HepG2 (cell line): ENCODE measurements at regions not wholly inside any gene's neighbourhood (a gene's known extent, or its start where the extent isn't known, plus 50 kb on each side); places are given as distances from the start of the nearest gene placed in this dataset.

Experiments
- ATAC-seq: fragments of 200-7000 bp; cut with Tn5 transposase; 3 replicates; pipeline ENCODE4 v1.9.1; 2020; ENCODE audit warnings: mild to moderate bottlenecking, moderate library complexity
- BruUV-seq: library from RNA; stranded (reverse); fragments of 400-500 nt; replicated peaks from 2 replicates; lab custom pipeline; 2021; lab: Mats Ljungman, UMichigan
- CTCF ChIA-PET: fragments of 300-600 bp; formaldehyde crosslinking; extraction: SDS; loops from one replicate; lab custom pipeline; 2021; ENCODE audit warnings: low total read pairs, inconsistent platforms, low intra/inter-chr PET ratio; lab: Yijun Ruan, JAX
- POLR2A ChIA-PET: fragments of 350-600 bp; sonication (Branson Sonifier 250); formaldehyde crosslinking; loops from one replicate; lab custom pipeline; 2020; ENCODE audit warnings: antibody characterized with exemption, inconsistent platforms; lab: Yijun Ruan, JAX
- DNase-seq: peaks from one replicate; pipeline ENCODE4 v3.0.0-alpha.2; 2015; ENCODE audit warnings: low spot score
- FAIRE-seq: peaks from 3 replicates; lab custom pipeline; 2011; peaks lifted over from hg19 to GRCh38; lab: Jason Lieb, UNC
- H2AFZ ChIP-seq: one replicate; pipeline ENCODE4 v1.6.1; 2011; ENCODE audit warnings: low read length, inconsistent platforms
- H3K27ac ChIP-seq: fragments of 300-600 bp; 3 replicates; pipeline ENCODE4 v1.8.0; 2011; ENCODE audit warnings: mixed run types, mild to moderate bottlenecking, mixed read lengths, low read length, inconsistent platforms; ENCODE audit not compliant: insufficient read depth; ENCODE audit errors: extremely low read length
- H3K27me3 ChIP-seq, 2 experiments: fragments of 200-600 bp in 1 of 2; 2 replicates in 1 of 2; 3 replicates in 1 of 2; pipeline versions ENCODE4 v1.6.0 to v1.8.0; 2011; ENCODE audit warnings: low read length in 2 of 2, mild to moderate bottlenecking in 2 of 2, moderate library complexity in 2 of 2, inconsistent platforms in 1 of 2; ENCODE audit not compliant: insufficient read depth in 2 of 2, control insufficient read depth in 1 of 2
- H3K36me3 ChIP-seq, 2 experiments: fragments of 200-600 bp in 1 of 2; replicated peaks in 1 of 2; 2 replicates in 1 of 2; 3 replicates in 1 of 2; pipeline versions ENCODE4 v1.5.1 to v1.8.0; 2011; ENCODE audit warnings: low read length in 2 of 2, inconsistent platforms in 1 of 2; ENCODE audit not compliant: insufficient read depth in 2 of 2, control insufficient read depth in 1 of 2
- H3K4me1 ChIP-seq: 2 replicates; pipeline ENCODE4 v1.5.1; 2012; ENCODE audit warnings: low read length, inconsistent platforms; ENCODE audit not compliant: insufficient read depth
- H3K4me2 ChIP-seq: 2 replicates; pipeline ENCODE4 v1.6.0; 2011; ENCODE audit warnings: low read depth, low read length, inconsistent platforms
- H3K4me3 ChIP-seq, 3 experiments: fragments of 200-600 bp in 1 of 3; sonication (generic), shearing (Covaris generic) in 1 of 3; replicated peaks in 1 of 3; 2 replicates each; pipeline ENCODE4 v1.5.1; 2011 to 2016; ENCODE audit warnings: low read length in 3 of 3, inconsistent platforms in 2 of 3, low read depth in 2 of 3, mild to moderate bottlenecking in 2 of 3, control low read depth in 1 of 3, mixed read lengths in 1 of 3; ENCODE audit not compliant: insufficient read depth in 1 of 3
- H3K79me2 ChIP-seq: one replicate; pipeline ENCODE4 v1.6.1; 2011; ENCODE audit warnings: low read length, inconsistent platforms; ENCODE audit not compliant: insufficient read depth
- H3K9ac ChIP-seq: 2 replicates; pipeline ENCODE4 v1.6.0; 2011; ENCODE audit warnings: mild to moderate bottlenecking, low read depth, low read length, inconsistent platforms; ENCODE audit not compliant: insufficient read depth
- H3K9me3 ChIP-seq: 2 replicates; pipeline ENCODE4 v1.5.1; 2012; ENCODE audit warnings: mild to moderate bottlenecking, low read length
- H4K20me1 ChIP-seq: 2 replicates; pipeline ENCODE4 v1.6.0; 2011; ENCODE audit warnings: inconsistent platforms, mild to moderate bottlenecking, low read length, moderate library complexity; ENCODE audit not compliant: insufficient read depth
- AKAP8 ChIP-seq: sonication (generic); formaldehyde crosslinking; IDR thresholded peaks from 2 replicates; pipeline ENCODE4 v1.5.1; 2020; ENCODE audit warnings: mild to moderate bottlenecking, missing genetic modification reagents
- CHD2 ChIP-seq: IDR thresholded peaks from 2 replicates; pipeline ENCODE4 v1.6.1; 2011; ENCODE audit warnings: low read depth, low read length, improper control_type of control experiment
- ETV5 ChIP-seq: IDR thresholded peaks from 2 replicates; pipeline ENCODE4 v1.6.1; 2018; ENCODE audit warnings: missing biosample characterization, missing genetic modification reagents, inconsistent platforms, borderline replicate concordance
- KLF16 ChIP-seq, 2 experiments: sonication (generic) in 1 of 2; formaldehyde crosslinking in 1 of 2; IDR thresholded peaks; 2 replicates each; pipeline versions ENCODE4 v1.6.1 to v1.8.0; 2016 to 2023; ENCODE audit warnings: missing genetic modification reagents in 2 of 2, missing compliant biosample characterization in 1 of 2
- NR3C1 ChIP-seq: sonication (generic); formaldehyde crosslinking; IDR thresholded peaks from 2 replicates; pipeline ENCODE4 v1.4.0; 2020; ENCODE audit warnings: missing genetic modification reagents
- RORA ChIP-seq: sonication (generic); formaldehyde crosslinking; IDR thresholded peaks from 2 replicates; pipeline ENCODE4 v1.5.0; 2020; ENCODE audit warnings: mild to moderate bottlenecking, missing genetic modification reagents, moderate library complexity
- SETDB1 ChIP-seq: sonication (generic); formaldehyde crosslinking; IDR thresholded peaks from 2 replicates; pipeline ENCODE4 v1.5.1; 2020; ENCODE audit warnings: missing genetic modification reagents, mild to moderate bottlenecking, borderline replicate concordance
- SMYD3 ChIP-seq: sonication (generic); formaldehyde crosslinking; IDR thresholded peaks from 2 replicates; pipeline ENCODE4 v1.8.1; 2023; ENCODE audit warnings: mild to moderate bottlenecking, missing genetic modification reagents
- SSRP1 ChIP-seq: IDR thresholded peaks from 2 replicates; pipeline ENCODE4 v1.6.1; 2016; ENCODE audit warnings: control low read depth
- ZFP82 ChIP-seq: sonication (generic); formaldehyde crosslinking; IDR thresholded peaks from 2 replicates; pipeline ENCODE4 v1.5.1; 2020; ENCODE audit warnings: mild to moderate bottlenecking, missing genetic modification reagents, borderline replicate concordance
- ZFX ChIP-seq: sonication (generic); formaldehyde crosslinking; IDR thresholded peaks from 2 replicates; pipeline ENCODE4 v1.4.0; 2020; ENCODE audit warnings: mild to moderate bottlenecking, low read depth, missing genetic modification reagents, moderate library complexity
- ZNF121 ChIP-seq: sonication (generic); formaldehyde crosslinking; IDR thresholded peaks from 2 replicates; pipeline ENCODE4 v1.5.0; 2020; ENCODE audit warnings: mild to moderate bottlenecking, missing genetic modification reagents
- ZNF382 ChIP-seq: sonication (generic); formaldehyde crosslinking; IDR thresholded peaks from 2 replicates; pipeline ENCODE4 v1.5.0; 2020; ENCODE audit warnings: missing genetic modification reagents, mild to moderate bottlenecking, borderline replicate concordance
- ZNF383 ChIP-seq: sonication (generic); formaldehyde crosslinking; IDR thresholded peaks from 2 replicates; pipeline ENCODE4 v1.4.0; 2020; ENCODE audit warnings: missing genetic modification reagents, mild to moderate bottlenecking, borderline replicate concordance
- ZNF891 ChIP-seq: sonication (generic); formaldehyde crosslinking; IDR thresholded peaks from 2 replicates; pipeline ENCODE4 v1.5.0; 2020; ENCODE audit warnings: mild to moderate bottlenecking, missing genetic modification reagents
- WGBS: methylation state at CpG from one replicate; pipeline ENCODE4 v1.1.6; 2017; ENCODE audit warnings: low lambda C conversion rate; 5-methylcytosine and 5-hydroxymethylcytosine counted together
- in situ Hi-C: cut with HindIII; loops from 2 replicates; pipeline ENCODE4 v1.10.0; 2017; ENCODE audit warnings: low pct_unique_long_range_greater_than_20kb; ENCODE audit not compliant: extremely low pct_ligation_motif_present
- intact Hi-C: fragments of 100-400 bp; cut with micrococcal nuclease; formaldehyde crosslinking; loops from one replicate; pipeline ENCODE4 v1.10.0; 2022; ENCODE audit not compliant: unreplicated experiment
- TF ChIP-seq, protein P1 (sequence below): sonication (generic); formaldehyde crosslinking; IDR thresholded peaks from 2 replicates; pipeline ENCODE4 v1.4.0; 2020; ENCODE audit warnings: missing genetic modification reagents, mild to moderate bottlenecking, borderline replicate concordance
- TF ChIP-seq, protein P2 (sequence below): sonication (generic); formaldehyde crosslinking; IDR thresholded peaks from 2 replicates; pipeline ENCODE4 v1.4.0; 2020; ENCODE audit warnings: mild to moderate bottlenecking, low read depth, missing genetic modification reagents

DNA sequence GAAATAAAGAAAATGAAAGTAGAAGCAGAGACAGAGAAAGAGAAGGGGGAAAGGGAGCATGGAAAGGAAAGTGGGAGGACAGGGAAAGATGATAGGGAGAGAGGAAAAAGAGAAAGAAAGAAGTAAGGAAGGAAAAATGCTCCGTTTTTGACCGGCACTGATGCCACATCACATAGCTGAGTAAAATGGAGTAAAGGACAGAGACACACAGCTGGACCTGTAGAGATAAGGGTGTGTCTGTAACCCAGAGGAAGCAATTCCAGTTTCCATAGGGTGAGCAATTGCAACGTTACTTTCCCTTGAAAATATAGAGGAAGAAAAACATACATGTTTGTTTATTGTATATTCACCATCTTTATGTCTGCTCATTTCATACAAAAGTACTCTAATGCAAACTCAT is 1866.9 kb upstream of the PIK3C3 start:
- Histone ChIP-seq H3K27ac (no peak overlapping the region), H3K9ac (no peak overlapping the region)
- TF ChIP-seq SMYD3, result no peak
- no peak for TF ChIP-seq ZNF382 (CRISPR knock-in tag)
- no peak for TF ChIP-seq ETV5 (CRISPR knock-in tag)
- no peak for TF ChIP-seq ZNF383 (CRISPR knock-in tag)
- TF ChIP-seq SSRP1, result no peak
- no peak for TF ChIP-seq NR3C1
- TF ChIP-seq SETDB1 (CRISPR knock-in tag), result no peak
- TF ChIP-seq, all 625 proteins: peak for 0
- H3K4me2 ChIP-seq, result no peak overlapping the region
- ChIA-PET POLR2A (no interaction called here), CTCF (no interaction called here)
- DNase-seq (no peak), ATAC-seq (no peak), FAIRE-seq (no peak)
- H3K27me3 ChIP-seq, result no peaks in the 10 kb centered on the region
- WGBS, result 0% methylated on average over 3 of the region's 3 CpGs
- BruUV-seq, result no TSS peak
- H3K4me3 ChIP-seq, result no peak overlapping the region
- H3K79me2 ChIP-seq, result no peaks in the 10 kb centered on the region
- no peaks in the 10 kb centered on the region for H3K9me3 ChIP-seq
- intact Hi-C loops, result no loop called here
- no peaks in the 10 kb centered on the region for H3K4me1 ChIP-seq
- H2AFZ ChIP-seq, result no peak overlapping the region
- H3K36me3 ChIP-seq, result no peaks in the 10 kb centered on the region; a peak in 1 of 5 replicates
- in situ Hi-C loops, result no loop called here
- H4K20me1 ChIP-seq, result no peaks in the 10 kb centered on the region

DNA sequence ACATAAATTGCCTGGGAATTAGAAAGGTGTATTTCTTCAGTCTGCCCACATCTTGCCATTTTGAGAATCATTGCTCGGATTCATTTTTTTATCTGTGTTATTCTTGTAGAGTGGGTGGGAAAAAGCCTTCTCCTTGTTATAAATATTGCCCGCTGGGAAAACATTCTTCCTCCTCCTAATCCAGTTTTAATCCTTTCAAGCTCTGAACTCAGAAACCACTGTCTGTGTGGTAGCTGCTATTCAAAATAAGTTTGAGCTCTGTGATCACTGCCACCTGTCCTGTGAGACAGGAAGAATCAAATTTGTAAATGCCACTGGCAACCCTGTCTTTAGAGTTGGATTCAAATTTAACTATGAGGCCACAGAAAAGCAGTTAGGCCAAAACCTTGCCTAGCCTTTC is 1875.2 kb upstream of the PIK3C3 start:
- no peak for FAIRE-seq
- TF ChIP-seq ZNF121 (CRISPR knock-in tag) (no peak), CHD2 (no peak), RORA (no peak), KLF16 (CRISPR knock-in tag; IDR thresholded peaks at IDR 0.05) (no peak), ZNF891 (CRISPR knock-in tag) (no peak), AKAP8 (CRISPR knock-in tag) (no peak), ZFX (CRISPR knock-in tag) (no peak), ZFP82 (CRISPR knock-in tag) (no peak)
- TF ChIP-seq, protein P1, sequence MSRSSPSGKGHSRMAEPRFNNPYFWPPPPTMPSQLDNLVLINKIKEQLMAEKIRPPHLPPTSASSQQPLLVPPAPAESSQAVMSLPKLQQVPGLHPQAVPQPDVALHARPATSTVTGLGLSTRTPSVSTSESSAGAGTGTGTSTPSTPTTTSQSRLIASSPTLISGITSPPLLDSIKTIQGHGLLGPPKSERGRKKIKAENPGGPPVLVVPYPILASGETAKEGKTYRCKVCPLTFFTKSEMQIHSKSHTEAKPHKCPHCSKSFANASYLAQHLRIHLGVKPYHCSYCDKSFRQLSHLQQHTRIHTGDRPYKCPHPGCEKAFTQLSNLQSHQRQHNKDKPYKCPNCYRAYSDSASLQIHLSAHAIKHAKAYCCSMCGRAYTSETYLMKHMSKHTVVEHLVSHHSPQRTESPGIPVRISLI, result no peak
- TF ChIP-seq, protein P2, sequence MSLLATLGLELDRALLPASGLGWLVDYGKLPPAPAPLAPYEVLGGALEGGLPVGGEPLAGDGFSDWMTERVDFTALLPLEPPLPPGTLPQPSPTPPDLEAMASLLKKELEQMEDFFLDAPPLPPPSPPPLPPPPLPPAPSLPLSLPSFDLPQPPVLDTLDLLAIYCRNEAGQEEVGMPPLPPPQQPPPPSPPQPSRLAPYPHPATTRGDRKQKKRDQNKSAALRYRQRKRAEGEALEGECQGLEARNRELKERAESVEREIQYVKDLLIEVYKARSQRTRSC, result no peak
- Histone ChIP-seq H3K79me2 (no peaks in the 10 kb centered on the region), H3K36me3 (no peaks in the 10 kb centered on the region), H3K9ac (no peak overlapping the region), H2AFZ (no peak overlapping the region), H3K27me3 (no peaks in the 10 kb centered on the region), H3K4me2 (no peak overlapping the region), H4K20me1 (no peaks in the 10 kb centered on the region), H3K4me1 (no peaks in the 10 kb centered on the region), H3K4me3 (no peak overlapping the region), H3K27ac (no peak overlapping the region), H3K9me3 (no peaks in the 10 kb centered on the region)
- intact Hi-C loops, result no loop called here
- CTCF ChIA-PET, result no interaction called here
- 34% methylated on average over 2 of the region's 2 CpGs for WGBS
- in situ Hi-C loops, result no loop called here
- DNase-seq, result no peak
- no peak for ATAC-seq
- BruUV-seq, result no TSS peak
- POLR2A ChIA-PET, result no interaction called here
